HepG2 (cell line): ENCODE measurements at regions not wholly inside any gene's neighbourhood (a gene's known extent, or its start where the extent isn't known, plus 50 kb on each side); places are given as distances from the start of the nearest gene placed in this dataset.

ENCODE experiments used
- ATAC-seq: fragments of 200-7000 bp; cut with Tn5 transposase; 3 replicates; pipeline ENCODE4 v1.9.1; 2020; ENCODE audit warnings: mild to moderate bottlenecking, moderate library complexity
- BruUV-seq: library from RNA; stranded (reverse); fragments of 400-500 nt; replicated peaks from 2 replicates; lab custom pipeline; 2021; lab: Mats Ljungman, UMichigan
- CTCF ChIA-PET: fragments of 300-600 bp; formaldehyde crosslinking; extraction: SDS; loops from one replicate; lab custom pipeline; 2021; ENCODE audit warnings: low total read pairs, inconsistent platforms, low intra/inter-chr PET ratio; lab: Yijun Ruan, JAX
- POLR2A ChIA-PET: fragments of 350-600 bp; sonication (Branson Sonifier 250); formaldehyde crosslinking; loops from one replicate; lab custom pipeline; 2020; ENCODE audit warnings: antibody characterized with exemption, inconsistent platforms; lab: Yijun Ruan, JAX
- DNase-seq: peaks from one replicate; pipeline ENCODE4 v3.0.0-alpha.2; 2015; ENCODE audit warnings: low spot score
- FAIRE-seq: peaks from 3 replicates; lab custom pipeline; 2011; peaks lifted over from hg19 to GRCh38; lab: Jason Lieb, UNC
- H2AFZ ChIP-seq: one replicate; pipeline ENCODE4 v1.6.1; 2011; ENCODE audit warnings: low read length, inconsistent platforms
- H3K27ac ChIP-seq: fragments of 300-600 bp; 3 replicates; pipeline ENCODE4 v1.8.0; 2011; ENCODE audit warnings: mixed run types, mild to moderate bottlenecking, mixed read lengths, low read length, inconsistent platforms; ENCODE audit not compliant: insufficient read depth; ENCODE audit errors: extremely low read length
- H3K27me3 ChIP-seq, 2 experiments: fragments of 200-600 bp in 1 of 2; 2 replicates in 1 of 2; 3 replicates in 1 of 2; pipeline versions ENCODE4 v1.6.0 to v1.8.0; 2011; ENCODE audit warnings: low read length in 2 of 2, mild to moderate bottlenecking in 2 of 2, moderate library complexity in 2 of 2, inconsistent platforms in 1 of 2; ENCODE audit not compliant: insufficient read depth in 2 of 2, control insufficient read depth in 1 of 2
- H3K36me3 ChIP-seq, 2 experiments: fragments of 200-600 bp in 1 of 2; replicated peaks in 1 of 2; 2 replicates in 1 of 2; 3 replicates in 1 of 2; pipeline versions ENCODE4 v1.5.1 to v1.8.0; 2011; ENCODE audit warnings: low read length in 2 of 2, inconsistent platforms in 1 of 2; ENCODE audit not compliant: insufficient read depth in 2 of 2, control insufficient read depth in 1 of 2
- H3K4me1 ChIP-seq: 2 replicates; pipeline ENCODE4 v1.5.1; 2012; ENCODE audit warnings: low read length, inconsistent platforms; ENCODE audit not compliant: insufficient read depth
- H3K4me2 ChIP-seq: 2 replicates; pipeline ENCODE4 v1.6.0; 2011; ENCODE audit warnings: low read depth, low read length, inconsistent platforms
- H3K4me3 ChIP-seq, 3 experiments: fragments of 200-600 bp in 1 of 3; sonication (generic), shearing (Covaris generic) in 1 of 3; replicated peaks in 1 of 3; 2 replicates each; pipeline ENCODE4 v1.5.1; 2011 to 2016; ENCODE audit warnings: low read length in 3 of 3, inconsistent platforms in 2 of 3, low read depth in 2 of 3, mild to moderate bottlenecking in 2 of 3, control low read depth in 1 of 3, mixed read lengths in 1 of 3; ENCODE audit not compliant: insufficient read depth in 1 of 3
- H3K79me2 ChIP-seq: one replicate; pipeline ENCODE4 v1.6.1; 2011; ENCODE audit warnings: low read length, inconsistent platforms; ENCODE audit not compliant: insufficient read depth
- H3K9ac ChIP-seq: 2 replicates; pipeline ENCODE4 v1.6.0; 2011; ENCODE audit warnings: mild to moderate bottlenecking, low read depth, low read length, inconsistent platforms; ENCODE audit not compliant: insufficient read depth
- H3K9me3 ChIP-seq: 2 replicates; pipeline ENCODE4 v1.5.1; 2012; ENCODE audit warnings: mild to moderate bottlenecking, low read length
- H4K20me1 ChIP-seq: 2 replicates; pipeline ENCODE4 v1.6.0; 2011; ENCODE audit warnings: inconsistent platforms, mild to moderate bottlenecking, low read length, moderate library complexity; ENCODE audit not compliant: insufficient read depth
- ATAD3A ChIP-seq: sonication (generic); formaldehyde crosslinking; IDR thresholded peaks from 2 replicates; pipeline ENCODE4 v1.4.0; 2020; ENCODE audit warnings: missing genetic modification reagents
- ETV5 ChIP-seq: IDR thresholded peaks from 2 replicates; pipeline ENCODE4 v1.6.1; 2018; ENCODE audit warnings: missing biosample characterization, missing genetic modification reagents, inconsistent platforms, borderline replicate concordance
- SOX13 ChIP-seq, 3 experiments: fragments of 450-650 bp in 1 of 3; sonication (generic) in 1 of 3; formaldehyde crosslinking in 1 of 3; IDR thresholded peaks in 2 of 3; conservative IDR thresholded peaks in 1 of 3; 2 replicates each; pipeline versions ENCODE4 v1.5.0 to v1.6.1; 2016 to 2020; ENCODE audit warnings: antibody characterized with exemption in 1 of 3, mild to moderate bottlenecking in 1 of 3, missing compliant biosample characterization in 1 of 3, missing genetic modification reagents in 1 of 3, moderate library complexity in 1 of 3
- ZGPAT ChIP-seq: IDR thresholded peaks from 2 replicates; pipeline ENCODE4 v1.6.1; 2016; ENCODE audit warnings: mild to moderate bottlenecking
- ZHX2 ChIP-seq, 2 experiments: sonication (generic) in 1 of 2; formaldehyde crosslinking in 1 of 2; IDR thresholded peaks; 2 replicates each; pipeline versions ENCODE4 v1.6.1 to v1.9.0; 2014 to 2022; ENCODE audit warnings: antibody characterized with exemption in 1 of 2, borderline replicate concordance in 1 of 2, inconsistent platforms in 1 of 2, low read depth in 1 of 2, missing genetic modification reagents in 1 of 2
- ZNF235 ChIP-seq: sonication (generic); formaldehyde crosslinking; IDR thresholded peaks from 2 replicates; pipeline ENCODE4 v1.8.1; 2023; ENCODE audit warnings: mild to moderate bottlenecking, missing genetic modification reagents, borderline replicate concordance
- ZNF782 ChIP-seq: sonication (generic); formaldehyde crosslinking; IDR thresholded peaks from 2 replicates; pipeline ENCODE4 v1.4.0; 2020; ENCODE audit warnings: missing genetic modification reagents, mild to moderate bottlenecking, borderline replicate concordance
- ZNF879 ChIP-seq: sonication (generic); formaldehyde crosslinking; IDR thresholded peaks from 2 replicates; pipeline ENCODE4 v1.8.1; 2023; ENCODE audit warnings: missing genetic modification reagents
- WGBS: methylation state at CpG from one replicate; pipeline ENCODE4 v1.1.6; 2017; ENCODE audit warnings: low lambda C conversion rate; 5-methylcytosine and 5-hydroxymethylcytosine counted together
- in situ Hi-C: cut with HindIII; loops from 2 replicates; pipeline ENCODE4 v1.10.0; 2017; ENCODE audit warnings: low pct_unique_long_range_greater_than_20kb; ENCODE audit not compliant: extremely low pct_ligation_motif_present
- intact Hi-C: fragments of 100-400 bp; cut with micrococcal nuclease; formaldehyde crosslinking; loops from one replicate; pipeline ENCODE4 v1.10.0; 2022; ENCODE audit not compliant: unreplicated experiment
- TF ChIP-seq, protein P1 (sequence below): sonication (generic); formaldehyde crosslinking; IDR thresholded peaks from 2 replicates; pipeline ENCODE4 v1.5.0; 2020; ENCODE audit warnings: mild to moderate bottlenecking, missing genetic modification reagents

DNA sequence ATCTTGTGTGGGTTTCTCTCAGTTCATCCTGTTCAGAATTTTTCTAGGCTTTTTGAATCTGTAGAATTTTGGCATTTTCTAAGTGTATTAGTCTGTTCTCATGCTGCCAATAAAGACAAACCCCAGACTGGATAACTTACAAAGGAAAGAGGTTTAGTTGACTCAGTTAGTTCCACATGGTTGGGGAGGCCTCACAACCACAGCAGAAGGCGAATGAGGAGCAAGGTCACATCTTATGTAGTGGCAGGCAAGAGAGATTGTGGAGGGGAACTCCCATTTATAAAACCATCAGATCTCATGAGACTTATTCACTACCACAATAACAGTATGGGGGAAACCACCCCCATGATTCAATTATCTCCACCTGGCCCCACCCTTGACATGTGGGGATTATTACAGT lies 199.2 kb downstream of the ST6GAL2 start:
- no peak for ATAC-seq
- Histone ChIP-seq H3K79me2 (no peaks in the 10 kb centered on the region), H3K4me1 (no peaks in the 10 kb centered on the region), H3K4me3 (no peak overlapping the region), H3K9me3 (peaks cover 25% of the 10 kb centered on the region), H3K27ac (no peak overlapping the region), H3K9ac (no peak overlapping the region), H4K20me1 (no peaks in the 10 kb centered on the region), H3K36me3 (no peaks in the 10 kb centered on the region), H3K27me3 (no peaks in the 10 kb centered on the region), H3K4me2 (no peak overlapping the region), H2AFZ (no peak overlapping the region)
- intact Hi-C loops: no loop called here
- no peak for DNase-seq
- FAIRE-seq: no peak
- in situ Hi-C loops: no loop called here
- WGBS: 5% methylated on average over 1 of the region's 1 CpG
- POLR2A ChIA-PET: no interaction called here
- CTCF ChIA-PET: no interaction called here
- no TSS peak for BruUV-seq
- TF ChIP-seq ZNF235 (no peak), ATAD3A (CRISPR knock-in tag) (no peak), ZGPAT (CRISPR knock-in tag) (no peak), SOX13 (IDR thresholded peaks at IDR 0.05) (no peak), SOX13 (CRISPR knock-in tag; conservative IDR thresholded peaks at IDR 0.05 in 1 of 2, IDR thresholded peaks at IDR 0.05 in 1 of 2) (no peak), ZNF879 (CRISPR knock-in tag) (no peak), ZNF782 (no peak), ETV5 (CRISPR knock-in tag) (no peak), ZHX2 (IDR thresholded peaks at IDR 0.05; ENCODE audit: low read depth) (no peak), ZHX2 (CRISPR knock-in tag; IDR thresholded peaks at IDR 0.05; ENCODE audit: borderline replicate concordance) (no peak)
- TF ChIP-seq, protein P1, sequence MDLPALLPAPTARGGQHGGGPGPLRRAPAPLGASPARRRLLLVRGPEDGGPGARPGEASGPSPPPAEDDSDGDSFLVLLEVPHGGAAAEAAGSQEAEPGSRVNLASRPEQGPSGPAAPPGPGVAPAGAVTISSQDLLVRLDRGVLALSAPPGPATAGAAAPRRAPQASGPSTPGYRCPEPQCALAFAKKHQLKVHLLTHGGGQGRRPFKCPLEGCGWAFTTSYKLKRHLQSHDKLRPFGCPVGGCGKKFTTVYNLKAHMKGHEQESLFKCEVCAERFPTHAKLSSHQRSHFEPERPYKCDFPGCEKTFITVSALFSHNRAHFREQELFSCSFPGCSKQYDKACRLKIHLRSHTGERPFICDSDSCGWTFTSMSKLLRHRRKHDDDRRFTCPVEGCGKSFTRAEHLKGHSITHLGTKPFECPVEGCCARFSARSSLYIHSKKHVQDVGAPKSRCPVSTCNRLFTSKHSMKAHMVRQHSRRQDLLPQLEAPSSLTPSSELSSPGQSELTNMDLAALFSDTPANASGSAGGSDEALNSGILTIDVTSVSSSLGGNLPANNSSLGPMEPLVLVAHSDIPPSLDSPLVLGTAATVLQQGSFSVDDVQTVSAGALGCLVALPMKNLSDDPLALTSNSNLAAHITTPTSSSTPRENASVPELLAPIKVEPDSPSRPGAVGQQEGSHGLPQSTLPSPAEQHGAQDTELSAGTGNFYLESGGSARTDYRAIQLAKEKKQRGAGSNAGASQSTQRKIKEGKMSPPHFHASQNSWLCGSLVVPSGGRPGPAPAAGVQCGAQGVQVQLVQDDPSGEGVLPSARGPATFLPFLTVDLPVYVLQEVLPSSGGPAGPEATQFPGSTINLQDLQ (CRISPR knock-in tag): no peak
